Heart right ventricle (tissue), 16 donors: ENCODE measurements at regions not wholly inside any gene's neighbourhood (a gene's known extent, or its start where the extent isn't known, plus 50 kb on each side); places are given as distances from the start of the nearest gene placed in this dataset.
"Not testable (repeated sequence)": the region's sequence is repeated elsewhere in the genome, so short reads cannot be mapped to it uniquely, and the experiment has no call there.

Experiments used
- ATAC-seq, 8 donors: fragments of 200-7000 bp; cut with Tn5 transposase; one replicate each; pipeline ENCODE4 v1.9.1; 2020; ENCODE audit warnings: mild to moderate bottlenecking in 8 of 8, moderate library complexity in 8 of 8, moderate number of reproducible peaks in 1 of 8
- DNase-seq, 2 donors: peaks; one replicate each; pipeline ENCODE4 v3.0.0-alpha.2; 2020
- H3K27ac ChIP-seq, 10 donors: fragments of 200-600 bp; sonication (generic) in 2 of 10; one replicate each; pipeline versions ENCODE4 v1.5.0 to v1.8.0; 2020 to 2022; ENCODE audit warnings: mild to moderate bottlenecking in 3 of 10
- H3K27me3 ChIP-seq, 7 donors: fragments of 200-600 bp; one replicate each; pipeline ENCODE4 v1.8.0; 2021 to 2022; ENCODE audit warnings: mild to moderate bottlenecking in 2 of 7
- H3K36me3 ChIP-seq, 9 donors: fragments of 200-600 bp; sonication (generic) in 1 of 9; one replicate each; pipeline versions ENCODE4 v1.5.0 to v1.8.0; 2020 to 2022; ENCODE audit warnings: mild to moderate bottlenecking in 2 of 9
- H3K4me1 ChIP-seq, 9 donors: fragments of 200-600 bp; sonication (generic) in 1 of 9; one replicate each; pipeline versions ENCODE4 v1.5.0 to v1.8.0; 2020 to 2022; ENCODE audit warnings: mild to moderate bottlenecking in 4 of 9
- H3K4me3 ChIP-seq, 10 donors: fragments of 200-600 bp; sonication (generic) in 2 of 10; one replicate each; pipeline versions ENCODE4 v1.5.0 to v1.8.0; 2020 to 2022; ENCODE audit warnings: mild to moderate bottlenecking in 7 of 10, moderate library complexity in 2 of 10
- H3K9me3 ChIP-seq, 11 donors: fragments of 200-600 bp in 10 of 11; sonication (generic) in 2 of 11; one replicate each; pipeline versions ENCODE4 v1.5.0 to v1.8.0; 2013 to 2022; ENCODE audit warnings: mild to moderate bottlenecking in 2 of 11, control low read depth in 1 of 11, moderate library complexity in 1 of 11
- CTCF ChIP-seq, 9 donors: fragments of 200-600 bp; sonication (generic) in 2 of 9; IDR thresholded peaks; one replicate each; pipeline versions ENCODE4 v1.5.0 to v1.8.0; 2021 to 2022; ENCODE audit warnings: antibody characterized with exemption in 9 of 9, mild to moderate bottlenecking in 5 of 9, moderate library complexity in 1 of 9
- WGBS, 2 donors: extraction: QIAGEN DNeasy Blood & Tissue Kit; methylation state at CpG; one replicate each; pipeline ENCODE4 v1.1.7; 2013; ENCODE audit warnings: inconsistent platforms in 1 of 2; 5-methylcytosine and 5-hydroxymethylcytosine counted together
- intact Hi-C, 10 donors: fragments of 100-400 bp; cut with DNase I; formaldehyde crosslinking; loops; one replicate each; pipeline versions ENCODE4 v1.11.1 to v1.14.2; 2022
- donor health status: Arrhythmogenic right ventricular cardiomyopathy.
- donor health status: ischemic (EF 13 %, LVEDD 7.1; RV severe dilation, severe dysfunction).
- donor health status: healthy with polysubstance abuse.
- donor health status: DM: no; HTN: yes; CAD: no.
- donor health status: DM: no; HTN: no; CAD: no.
- donor health status: ischemic (EF 25% LVEDD 6.9; RV normal size, moderate dysfunction).
- donor health status: ischemic (EF 25% LVEDD 5.7; RV mildly dilated, moderate dysfunction).
- donor health status: healthy.
- donor health status: DM: yes; HTN: yes; CAD: no.
- donor health status: Ischemic cardiomyopathy.
- donor health status: ischemic (EF 35%, LVEDD 5.7; RV mildly dilated, moderate dysfunction).
- donor health status: nonischemic (EF 11% LVEDD 7.7; RV severe dilation, severe dysfunction).
- donor health status: DM: yes; HTN: yes; CAD: no.
- donor health status: PGD.
- donor health status: ischemic (EF 29% LVEDD 5.4; RV normal size, mild dysfunction).
- donor health status: nonischemic (EF 23%, LVEDD 6.1; RV moderate dilation, normal function).

GRCh38 chr3:152147748-152148147 is 121.0 kb upstream of the MBNL1 start:
- Histone ChIP-seq H3K4me1 (no peaks in the 10 kb centered on the region), H3K27ac (no peak overlapping the region), H3K9me3 (no peaks in the 10 kb centered on the region), H3K36me3 (no peaks in the 10 kb centered on the region), H3K4me3 (no peak overlapping the region), H3K27me3 (no peaks in the 10 kb centered on the region)
- ATAC-seq (no peak), DNase-seq (no peak)
- intact Hi-C loops: no loop called here
- TF ChIP-seq CTCF (IDR thresholded peaks at IDR 0.05): no peak

- Histone ChIP-seq H3K9me3 (no peaks in the 10 kb centered on the region), H3K27ac (no peak overlapping the region), H3K36me3 (no peaks in the 10 kb centered on the region), H3K4me1 (no peaks in the 10 kb centered on the region), H3K4me3 (no peak overlapping the region), H3K27me3 (no peaks in the 10 kb centered on the region)
- 19 to 80% methylated on average over 1 of the region's 1 CpG for WGBS, 2 donors
- intact Hi-C loops: no loop called here
- ATAC-seq (no peak), DNase-seq (no peak)
- no peak for TF ChIP-seq CTCF (IDR thresholded peaks at IDR 0.05)
Measured at GRCh38 chr3:152148579-152148978, 120.2 kb upstream of the MBNL1 start.

GRCh38 chr3:152149832-152150231 is 118.9 kb upstream of the MBNL1 start:
- Histone ChIP-seq H3K4me1 (no peaks in the 10 kb centered on the region), H3K9me3 (no peaks in the 10 kb centered on the region), H3K4me3 (no peak overlapping the region), H3K36me3 (no peaks in the 10 kb centered on the region), H3K27ac (no peak overlapping the region), H3K27me3 (no peaks in the 10 kb centered on the region)
- 84 to 95% methylated on average over 1 of the region's 1 CpG for WGBS, 2 donors
- no peak for ATAC-seq
- intact Hi-C loops: no loop called here
- TF ChIP-seq CTCF (IDR thresholded peaks at IDR 0.05): no peak
- no peak for DNase-seq

GRCh38 chr3:152151216-152151876 is 117.4 kb upstream of the MBNL1 start:
- ATAC-seq (no peak), DNase-seq (no peak)
- no peak for TF ChIP-seq CTCF (IDR thresholded peaks at IDR 0.05)
- H3K9me3 ChIP-seq: no peaks in the 10 kb centered on the region
- no peaks in the 10 kb centered on the region for H3K4me1 ChIP-seq
- WGBS, 2 donors: 63% methylated on average over 8 of the region's 8 CpGs
- no peaks in the 10 kb centered on the region for H3K27me3 ChIP-seq
- intact Hi-C loops: no loop called here
- H3K36me3 ChIP-seq: no peaks in the 10 kb centered on the region
- H3K4me3 ChIP-seq: no peak overlapping the region
- no peak overlapping the region for H3K27ac ChIP-seq

- H3K27me3 ChIP-seq, H3K4me3 ChIP-seq, H3K36me3 ChIP-seq, H3K4me1 ChIP-seq, DNase-seq, H3K9me3 ChIP-seq, H3K27ac ChIP-seq, intact Hi-C loops, ATAC-seq: not testable (repeated sequence)
- 96% methylated on average over 42 of the region's 42 CpGs for WGBS, 2 donors
Measured at GRCh38 chr3:152151877-152152765, 116.6 kb upstream of the MBNL1 start.

GRCh38 chr3:152153115-152153514 is 115.6 kb upstream of the MBNL1 start:
- H3K9me3 ChIP-seq, H3K36me3 ChIP-seq, DNase-seq, H3K27ac ChIP-seq, H3K27me3 ChIP-seq, H3K4me3 ChIP-seq, ATAC-seq, intact Hi-C loops, H3K4me1 ChIP-seq: not testable (repeated sequence)
- WGBS, 2 donors: 93 to 95% methylated on average over 5 of the region's 5 CpGs
